GM21619 (cell line): ENCODE measurements at regions not wholly inside any gene's neighbourhood (a gene's known extent, or its start where the extent isn't known, plus 50 kb on each side); places are given as distances from the start of the nearest gene placed in this dataset.
"Not testable (repeated sequence)": the region's sequence is repeated elsewhere in the genome, so short reads cannot be mapped to it uniquely, and the experiment has no call there.

Experiments
- ATAC-seq: cut with Tn5 transposase; IDR thresholded peaks from one replicate; pipeline ENCODE4 v1.9.1; 2021; ENCODE audit not compliant: unreplicated experiment

- no peak for ATAC-seq
These were observed 560.6 kb upstream of the ID2 start for GRCh38 chr2:8121022-8121825.

DNA sequence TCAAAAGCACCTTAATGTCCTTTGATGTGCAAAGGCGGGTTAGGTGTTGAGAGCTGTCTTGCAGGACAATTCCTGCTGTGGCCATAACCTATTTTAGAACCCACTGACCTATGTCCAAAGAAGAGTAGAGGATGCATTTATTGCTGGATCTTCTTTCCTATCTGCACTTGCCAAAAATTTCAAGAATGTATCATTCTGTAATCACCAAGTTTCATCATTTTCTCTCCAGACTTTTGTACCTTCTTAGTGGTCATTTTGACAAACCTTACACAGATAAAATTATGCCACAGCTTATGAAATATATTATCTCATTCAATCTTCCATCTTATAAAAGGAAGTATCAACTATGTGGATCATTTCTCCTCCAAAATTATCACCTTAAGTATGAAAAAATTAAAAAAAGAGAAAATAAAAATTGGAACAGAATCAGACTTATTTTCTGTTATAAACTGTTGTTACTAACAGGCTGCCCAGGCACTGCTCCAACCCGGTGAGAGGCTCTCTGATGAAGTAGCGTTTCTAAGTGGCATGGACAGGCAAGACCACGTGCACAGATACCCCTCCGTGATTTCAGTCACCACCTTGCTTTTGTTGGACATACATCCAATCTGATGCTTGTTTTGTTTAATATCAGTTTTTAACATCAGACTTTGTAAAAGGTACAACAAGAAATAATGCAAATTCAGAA lies 559.9 kb upstream of the ID2 start:
- ATAC-seq = no peak

GRCh38 chr2:8122520-8122919 lies 559.3 kb upstream of the ID2 start:
- ATAC-seq = no peak

DNA sequence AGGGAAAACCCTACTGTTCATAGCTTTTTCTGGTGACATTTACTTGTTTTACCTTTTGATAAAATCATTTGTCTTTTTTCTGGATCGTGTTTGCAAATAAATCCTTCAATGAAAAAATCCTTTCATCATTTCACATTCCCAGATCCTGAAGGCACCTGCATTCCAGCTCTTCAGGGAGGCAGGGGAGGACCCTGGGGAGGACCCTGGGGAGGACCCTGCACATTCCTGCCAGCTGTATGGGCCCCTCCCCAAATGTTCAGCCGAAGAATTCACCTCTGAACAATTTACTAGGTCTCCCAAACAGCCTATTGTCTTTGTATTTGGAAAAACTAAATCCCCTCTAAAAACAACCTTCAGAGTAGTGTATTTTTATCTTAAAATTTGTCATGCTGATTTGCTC lies 558.4 kb upstream of the ID2 start:
- no peak for ATAC-seq

DNA sequence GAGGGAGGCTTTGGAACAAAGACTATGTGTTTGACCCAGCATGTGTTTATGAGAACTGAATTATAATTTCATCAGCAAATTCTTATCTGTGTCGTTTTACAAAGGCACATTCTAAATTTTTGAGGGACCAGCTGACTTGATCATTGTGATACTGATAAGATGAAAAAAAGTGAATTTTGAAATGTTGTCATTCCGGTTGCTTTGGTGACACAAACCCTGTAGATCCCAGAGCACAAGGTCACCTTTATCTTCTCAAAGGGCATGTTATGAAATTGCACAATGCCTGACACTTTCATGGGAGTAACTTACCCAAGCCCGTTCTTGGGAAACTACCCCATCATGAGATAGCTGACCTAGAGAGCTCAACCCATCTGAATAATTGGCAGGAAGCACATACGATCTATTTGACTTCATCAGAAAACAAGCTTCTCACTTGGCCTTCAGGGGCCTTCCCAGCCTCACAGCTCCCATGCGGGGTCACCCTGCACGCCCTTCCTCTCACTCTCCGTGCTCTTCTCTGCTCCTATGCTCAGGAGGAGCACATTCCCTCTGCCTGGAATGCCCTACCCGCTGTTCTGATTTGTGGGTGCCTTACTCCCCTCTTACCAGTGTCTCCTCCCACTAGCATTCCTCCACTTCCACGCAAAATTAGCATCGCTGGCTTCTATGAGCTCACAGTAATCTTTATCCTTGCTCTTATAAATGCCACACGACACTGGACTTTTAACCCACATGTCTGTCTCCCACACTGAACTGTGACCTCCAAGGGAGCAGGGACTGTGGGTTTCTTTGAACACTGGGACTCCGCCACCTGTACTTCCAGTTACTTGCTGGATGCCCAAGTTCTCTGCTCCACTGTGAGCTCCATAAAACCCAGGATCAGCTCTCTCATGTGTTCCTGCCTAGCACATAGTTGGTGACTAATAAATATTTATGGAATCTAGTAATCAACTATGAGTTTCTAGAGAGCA lies 555.8 kb upstream of the ID2 start:
- ATAC-seq = no peak

DNA sequence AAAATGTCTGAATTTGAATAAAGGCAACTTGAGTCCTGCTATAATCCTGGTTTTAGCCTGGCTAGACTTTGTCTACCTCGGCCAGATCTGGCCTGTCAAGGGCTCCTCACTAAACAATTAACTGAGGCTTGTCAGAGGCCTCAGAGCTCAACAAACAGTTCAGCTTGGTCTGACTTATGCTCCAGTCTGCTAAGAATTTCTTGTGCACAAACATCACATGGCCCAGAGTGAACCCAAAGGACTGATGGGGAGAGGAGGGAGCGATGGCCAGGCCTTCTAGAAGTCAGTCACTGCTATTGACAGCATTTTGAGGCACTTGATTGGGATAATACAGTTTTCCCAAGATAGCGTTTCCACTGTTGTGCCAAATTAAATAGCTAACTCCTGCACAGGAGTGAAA lies 555.1 kb upstream of the ID2 start:
- no peak for ATAC-seq

DNA sequence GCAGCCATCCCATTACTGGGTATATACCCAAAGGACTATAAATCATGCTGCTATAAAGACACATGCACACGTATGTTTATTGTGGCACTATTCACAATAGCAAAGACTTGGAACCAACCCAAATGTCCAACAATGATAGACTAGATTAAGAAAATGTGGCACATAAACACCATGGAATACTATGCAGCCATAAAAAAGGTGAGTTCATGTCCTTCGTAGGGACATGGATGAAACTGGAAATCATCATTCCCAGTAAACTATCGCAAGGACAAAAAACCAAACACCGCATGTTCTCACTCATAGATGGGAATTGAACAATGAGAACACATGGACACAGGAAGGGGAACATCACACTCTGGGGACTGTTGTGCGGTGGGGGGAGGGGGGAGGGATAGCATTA lies 550.4 kb upstream of the ID2 start:
- ATAC-seq = not testable (repeated sequence)

- no peak for ATAC-seq
These were observed 549.5 kb upstream of the ID2 start for GRCh38 chr2:8132351-8132831.

DNA sequence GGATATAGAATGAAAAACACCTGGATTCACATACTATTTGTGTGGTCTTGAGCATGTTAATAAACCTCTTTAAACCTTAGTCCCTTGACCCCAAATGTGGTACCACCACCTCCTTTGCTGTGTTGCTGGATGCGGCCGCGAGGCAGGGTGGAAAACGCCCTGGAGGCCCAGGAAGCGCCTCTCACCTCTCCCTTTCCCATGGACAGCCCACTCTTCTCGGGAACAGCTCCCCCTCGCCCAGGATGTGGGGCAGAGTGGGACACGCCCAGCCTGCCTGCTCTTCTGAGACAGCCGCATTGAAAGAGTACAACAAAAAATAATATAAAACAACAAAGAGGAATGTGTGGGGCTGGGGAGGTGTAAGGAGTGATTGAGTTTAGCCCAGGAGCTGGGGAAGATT lies 549.0 kb upstream of the ID2 start:
- ATAC-seq = no peak

- ATAC-seq = no peak
These were observed 548.5 kb upstream of the ID2 start for GRCh38 chr2:8133363-8133762.

DNA sequence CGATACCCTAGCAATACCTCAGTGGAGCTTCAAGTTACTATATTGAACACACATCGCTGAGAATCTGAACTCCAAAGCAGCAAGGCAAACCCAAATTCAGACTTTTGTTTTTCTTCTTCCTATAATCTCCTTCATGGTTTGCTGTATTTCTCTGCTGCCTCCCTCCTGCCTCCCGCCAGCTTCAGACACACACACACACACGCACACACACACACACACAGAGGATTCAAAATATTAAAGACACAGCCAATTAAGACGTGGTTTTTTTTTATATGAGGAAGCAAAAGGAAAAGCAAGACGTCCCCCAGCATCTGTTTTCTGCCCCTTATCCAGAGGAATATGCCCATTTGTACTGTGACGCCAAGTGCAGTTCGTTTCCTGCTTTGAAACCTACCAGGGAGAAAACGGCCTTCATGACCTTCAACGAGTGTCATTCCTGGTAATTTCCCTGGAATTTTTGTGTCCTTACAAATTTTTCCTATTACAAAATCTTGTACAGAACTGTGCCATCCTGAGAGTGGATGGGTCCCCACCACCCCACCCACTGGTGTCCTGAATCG lies 547.9 kb upstream of the ID2 start:
- no peak for ATAC-seq

DNA sequence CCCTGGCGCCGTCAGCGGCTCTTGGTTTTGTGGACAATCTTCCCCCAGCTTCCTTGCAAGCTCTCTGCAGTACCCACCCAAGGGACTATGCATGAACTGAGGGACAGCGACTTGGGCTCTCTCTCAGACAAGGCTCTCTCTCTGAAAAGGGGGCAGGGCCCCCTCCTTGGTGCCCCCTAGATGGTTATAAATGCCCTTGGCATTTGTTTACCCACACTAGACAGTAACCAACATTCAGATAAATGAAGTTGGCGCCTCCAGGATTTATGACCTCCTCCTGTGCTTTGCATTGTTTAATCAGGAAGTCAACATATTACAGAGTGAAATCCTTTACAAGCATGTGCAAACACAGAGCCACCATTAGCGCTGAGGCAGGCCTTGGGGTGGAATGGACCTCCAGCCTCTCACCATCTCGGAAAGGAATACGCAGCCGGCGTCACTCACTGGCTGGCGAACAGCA lies 547.4 kb upstream of the ID2 start:
- ATAC-seq = no peak

DNA sequence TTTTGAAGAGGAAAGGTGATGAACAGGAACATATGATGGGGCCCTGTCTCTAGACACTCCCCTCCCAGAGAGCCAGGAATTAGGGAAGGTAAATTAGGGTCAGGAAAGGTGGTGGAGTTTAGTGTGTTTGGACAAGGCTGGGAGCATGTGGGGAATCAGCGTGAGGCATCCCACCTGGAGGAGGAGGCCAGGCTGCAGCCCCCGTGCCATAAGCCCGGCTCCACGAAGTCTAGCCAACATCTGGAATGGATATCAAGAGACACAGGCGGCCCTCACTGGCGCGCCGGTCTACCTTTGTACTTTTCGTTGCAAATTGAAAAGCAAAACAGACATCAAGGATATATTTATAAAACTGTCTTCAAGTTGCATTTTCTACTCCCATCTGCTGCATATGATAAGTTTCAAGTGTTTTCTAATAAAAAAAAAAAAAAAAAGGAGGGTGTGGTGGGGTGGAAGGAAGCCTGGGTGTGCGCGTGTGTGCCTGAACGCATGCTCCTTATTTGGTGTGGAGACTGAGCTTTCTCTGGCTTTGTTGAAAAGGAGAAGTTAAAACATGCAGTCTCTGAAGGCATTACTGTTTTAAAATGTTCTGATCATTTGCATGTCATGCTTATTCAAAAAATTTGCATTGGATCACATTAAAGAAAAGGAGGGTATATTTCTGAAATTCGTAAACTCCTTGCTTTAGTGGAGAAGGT lies 546.7 kb upstream of the ID2 start:
- no peak for ATAC-seq

- ATAC-seq = no peak
These were observed 544.1 kb upstream of the ID2 start for GRCh38 chr2:8137801-8138200.

- no peak for ATAC-seq
These were observed 543.3 kb upstream of the ID2 start for GRCh38 chr2:8138525-8138922.

DNA sequence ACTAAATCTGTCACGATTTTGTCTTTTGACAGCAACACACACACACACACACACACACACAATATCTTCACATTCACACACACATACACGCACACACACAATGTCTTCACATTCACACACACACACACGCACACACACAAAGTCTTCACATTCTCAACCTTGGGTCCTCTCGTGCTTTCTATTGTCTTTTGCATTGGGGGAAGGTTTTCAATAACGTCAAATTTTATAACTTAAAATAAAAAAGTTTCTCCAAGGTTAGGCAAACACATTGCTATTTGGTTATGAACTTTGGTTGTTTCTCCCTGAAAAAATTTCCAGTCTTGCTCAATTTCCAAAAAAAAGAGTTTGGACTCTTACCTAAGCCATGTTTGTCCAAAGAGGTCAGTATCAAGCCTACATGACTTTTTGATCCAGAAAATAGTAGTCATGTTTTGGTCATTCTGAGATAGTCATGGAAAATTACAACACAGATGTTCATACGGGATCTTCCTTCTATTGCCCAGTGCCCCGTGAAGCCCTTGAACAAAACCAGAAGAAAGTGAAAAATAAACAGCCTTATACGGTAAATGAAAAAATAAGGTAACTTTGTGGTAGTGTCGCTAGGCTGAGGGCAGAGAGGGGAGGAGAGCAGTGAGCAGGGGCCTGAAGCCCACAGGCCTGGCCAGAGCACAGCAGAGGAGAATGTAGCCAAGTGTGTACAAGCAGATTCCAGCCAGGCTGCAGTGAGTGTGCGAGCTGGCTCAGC lies 542.8 kb upstream of the ID2 start:
- ATAC-seq = no peak

DNA sequence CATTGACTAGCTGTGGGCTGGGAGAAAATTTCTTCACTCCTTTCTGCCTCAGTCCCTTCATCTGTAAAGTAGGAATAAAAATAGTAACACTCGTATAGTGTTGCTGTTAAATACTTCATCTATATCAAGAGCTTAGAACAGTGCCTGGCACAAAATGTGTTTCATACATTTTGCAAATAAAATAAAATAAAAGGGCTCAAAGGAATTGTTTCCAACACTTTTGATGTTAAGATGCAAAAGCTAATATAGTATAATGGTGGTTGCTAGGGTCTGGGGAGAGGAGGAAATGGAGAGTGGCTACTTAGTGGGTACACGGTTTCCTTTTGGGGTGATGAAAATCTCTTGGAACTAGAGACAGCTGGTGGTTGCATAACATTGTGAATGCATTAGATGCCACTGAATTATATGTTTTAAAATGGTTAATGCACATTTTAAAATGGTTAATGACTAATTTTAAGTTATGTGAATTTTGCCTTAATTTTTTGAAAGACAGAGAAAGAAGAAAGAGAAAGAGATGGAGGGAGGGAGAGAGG lies 542.1 kb upstream of the ID2 start:
- no peak for ATAC-seq

- no peak for ATAC-seq
These were observed 540.7 kb upstream of the ID2 start for GRCh38 chr2:8141079-8141707.

- ATAC-seq = no peak
These were observed 540.1 kb upstream of the ID2 start for GRCh38 chr2:8141780-8142179.
